ENCODE measurements at regions not wholly inside any gene's neighbourhood (a gene's known extent, or its start where the extent isn't known, plus 50 kb on each side); places are given as distances from the start of the nearest gene placed in this dataset.

DNA sequence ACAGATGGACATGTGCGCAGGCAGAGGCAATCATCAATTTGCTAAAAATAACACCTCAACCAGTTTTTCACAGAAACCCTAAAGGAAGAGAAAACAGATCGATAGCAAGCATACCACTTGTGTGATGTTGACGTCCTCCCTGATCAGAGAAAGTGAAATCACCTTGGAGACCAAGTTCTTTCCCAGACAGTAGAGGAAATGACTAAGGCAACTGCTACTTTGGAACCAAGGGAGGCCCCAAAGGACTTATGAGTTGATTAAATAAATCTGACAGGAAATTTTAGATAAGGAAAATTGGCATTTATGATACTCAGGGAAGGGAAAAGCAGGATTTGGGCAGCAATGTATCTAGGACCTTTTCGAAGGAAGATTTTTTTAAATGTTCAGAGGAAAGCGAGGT is 267.1 kb upstream of the ASIC2 start:
- Histone ChIP-seq H3K36me3 (ENCODE audit: insufficient read depth, low read length, poor library complexity, severe bottlenecking) (no peaks in the 10 kb centered on the region), H3K4me3 (ENCODE audit: low read depth, low read length, poor library complexity, severe bottlenecking) (no peak overlapping the region), H3K9me3 (ENCODE audit: low read depth, low read length, poor library complexity, severe bottlenecking) (no peaks in the 10 kb centered on the region), H3K4me1 (ENCODE audit: insufficient read depth, low read length, poor library complexity, severe bottlenecking) (no peaks in the 10 kb centered on the region), H3K27me3 (replicated peaks; ENCODE audit: insufficient read depth, low read depth, low read length, poor library complexity) (no peaks in the 10 kb centered on the region), H3K27ac (ENCODE audit: low read depth, low read length, poor library complexity, severe bottlenecking) (no peak overlapping the region)
- no peak for TF ChIP-seq EZH2 (IDR thresholded peaks at IDR 0.05; ENCODE audit: borderline replicate concordance, low read depth, low read length, poor library complexity, severe bottlenecking)
- TF ChIP-seq, protein P1, sequence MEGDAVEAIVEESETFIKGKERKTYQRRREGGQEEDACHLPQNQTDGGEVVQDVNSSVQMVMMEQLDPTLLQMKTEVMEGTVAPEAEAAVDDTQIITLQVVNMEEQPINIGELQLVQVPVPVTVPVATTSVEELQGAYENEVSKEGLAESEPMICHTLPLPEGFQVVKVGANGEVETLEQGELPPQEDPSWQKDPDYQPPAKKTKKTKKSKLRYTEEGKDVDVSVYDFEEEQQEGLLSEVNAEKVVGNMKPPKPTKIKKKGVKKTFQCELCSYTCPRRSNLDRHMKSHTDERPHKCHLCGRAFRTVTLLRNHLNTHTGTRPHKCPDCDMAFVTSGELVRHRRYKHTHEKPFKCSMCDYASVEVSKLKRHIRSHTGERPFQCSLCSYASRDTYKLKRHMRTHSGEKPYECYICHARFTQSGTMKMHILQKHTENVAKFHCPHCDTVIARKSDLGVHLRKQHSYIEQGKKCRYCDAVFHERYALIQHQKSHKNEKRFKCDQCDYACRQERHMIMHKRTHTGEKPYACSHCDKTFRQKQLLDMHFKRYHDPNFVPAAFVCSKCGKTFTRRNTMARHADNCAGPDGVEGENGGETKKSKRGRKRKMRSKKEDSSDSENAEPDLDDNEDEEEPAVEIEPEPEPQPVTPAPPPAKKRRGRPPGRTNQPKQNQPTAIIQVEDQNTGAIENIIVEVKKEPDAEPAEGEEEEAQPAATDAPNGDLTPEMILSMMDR (conservative IDR thresholded peaks at IDR 0.05; ENCODE audit: low read depth, low read length), result no peak
- DNase-seq (ENCODE audit: low spot score), result peak; percentile 5
- BruUV-seq (replicated peaks), result no TSS peak
- intact Hi-C loops (cut with micrococcal nuclease; ENCODE audit: unreplicated experiment), result no loop called here
- POLR2A ChIA-PET (ENCODE audit: low non-redundant PET), result no interaction called here
- CTCF ChIA-PET, result no interaction called here

GRCh38 chr17:33560871-33561270 is 267.8 kb upstream of the ASIC2 start:
- Histone ChIP-seq H3K36me3 (ENCODE audit: insufficient read depth, low read length, poor library complexity, severe bottlenecking) (no peaks in the 10 kb centered on the region), H3K27ac (ENCODE audit: low read depth, low read length, poor library complexity, severe bottlenecking) (no peak overlapping the region), H3K4me1 (ENCODE audit: insufficient read depth, low read length, poor library complexity, severe bottlenecking) (no peaks in the 10 kb centered on the region), H3K9me3 (ENCODE audit: low read depth, low read length, poor library complexity, severe bottlenecking) (no peaks in the 10 kb centered on the region), H3K27me3 (replicated peaks; ENCODE audit: insufficient read depth, low read depth, low read length, poor library complexity) (no peaks in the 10 kb centered on the region), H3K4me3 (ENCODE audit: low read depth, low read length, poor library complexity, severe bottlenecking) (no peak overlapping the region)
- DNase-seq (ENCODE audit: low spot score), result no peak
- BruUV-seq (replicated peaks), result no TSS peak
- intact Hi-C loops (cut with micrococcal nuclease; ENCODE audit: unreplicated experiment), result no loop called here
- ChIA-PET POLR2A (ENCODE audit: low non-redundant PET) (no interaction called here), CTCF (no interaction called here)
- TF ChIP-seq EZH2 (IDR thresholded peaks at IDR 0.05; ENCODE audit: borderline replicate concordance, low read depth, low read length, poor library complexity, severe bottlenecking), result no peak
- TF ChIP-seq, protein P1 (conservative IDR thresholded peaks at IDR 0.05; ENCODE audit: low read depth, low read length), result no peak

DNA sequence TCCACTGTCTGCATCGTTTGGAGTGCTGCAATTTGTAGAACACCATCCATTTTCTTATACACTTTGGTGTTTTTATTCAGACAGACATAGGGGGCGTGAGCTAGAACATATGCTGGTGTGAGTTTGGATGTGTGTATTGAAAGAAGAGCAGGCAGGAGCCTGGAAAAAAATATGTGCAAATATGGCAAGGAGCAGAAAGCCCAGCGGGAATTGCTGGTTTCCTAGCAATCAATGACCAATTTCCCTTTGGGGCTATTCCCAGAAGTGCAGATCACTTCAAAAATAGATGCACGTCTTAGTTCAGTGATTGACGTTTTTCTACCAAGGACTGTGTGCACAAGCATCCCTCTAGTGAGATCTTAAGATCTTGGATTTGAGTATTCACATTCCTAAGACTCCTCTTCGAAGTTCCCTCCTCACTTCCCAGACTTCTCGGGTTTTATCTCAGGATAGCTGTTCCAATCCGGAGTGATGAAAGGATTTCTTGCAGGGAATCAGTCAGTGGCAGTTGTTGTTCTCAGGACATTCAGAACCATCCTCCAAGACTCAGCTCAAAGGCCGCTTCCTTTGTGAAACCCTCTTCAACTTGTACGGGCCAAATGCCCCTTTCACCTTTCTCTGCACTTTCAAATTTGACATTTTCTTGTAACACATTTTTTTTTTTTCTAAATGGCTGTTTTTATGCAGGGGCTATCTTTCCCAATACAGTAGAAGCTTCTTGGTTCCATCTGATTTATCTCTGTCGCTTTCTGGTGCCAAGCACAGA is 268.7 kb upstream of the ASIC2 start:
- Histone ChIP-seq H3K36me3 (ENCODE audit: insufficient read depth, low read length, poor library complexity, severe bottlenecking) (no peaks in the 10 kb centered on the region), H3K27ac (ENCODE audit: low read depth, low read length, poor library complexity, severe bottlenecking) (no peak overlapping the region), H3K27me3 (replicated peaks; ENCODE audit: insufficient read depth, low read depth, low read length, poor library complexity) (no peaks in the 10 kb centered on the region), H3K4me3 (ENCODE audit: low read depth, low read length, poor library complexity, severe bottlenecking) (no peak overlapping the region), H3K9me3 (ENCODE audit: low read depth, low read length, poor library complexity, severe bottlenecking) (no peaks in the 10 kb centered on the region), H3K4me1 (ENCODE audit: insufficient read depth, low read length, poor library complexity, severe bottlenecking) (no peaks in the 10 kb centered on the region)
- no peak for TF ChIP-seq EZH2 (IDR thresholded peaks at IDR 0.05; ENCODE audit: borderline replicate concordance, low read depth, low read length, poor library complexity, severe bottlenecking)
- TF ChIP-seq, protein P1 (conservative IDR thresholded peaks at IDR 0.05; ENCODE audit: low read depth, low read length), result no peak
- no peak for DNase-seq (ENCODE audit: low spot score)
- no TSS peak for BruUV-seq (replicated peaks)
- intact Hi-C loops (cut with micrococcal nuclease; ENCODE audit: unreplicated experiment), result no loop called here
- CTCF ChIA-PET, result no interaction called here
- POLR2A ChIA-PET (ENCODE audit: low non-redundant PET), result no interaction called here
